ENCODE measurements at regions not wholly inside any gene's neighbourhood (a gene's known extent, or its start where the extent isn't known, plus 50 kb on each side); places are given as distances from the start of the nearest gene placed in this dataset.

GRCh38 chr3:16794257-16794656, 90.5 kb upstream of the PLCL2 start:
- no peaks in the 10 kb centered on the region for H3K27me3 ChIP-seq
- H3K9me3 ChIP-seq (ENCODE audit: low read depth): no peaks in the 10 kb centered on the region
- H3K4me3 ChIP-seq: no peak overlapping the region
- H3K27ac ChIP-seq: no peak overlapping the region
- no peak for DNase-seq (ENCODE audit: low read depth in 1 of 2, low spot score in 1 of 2)
- no peak for TF ChIP-seq CTCF (IDR thresholded peaks at IDR 0.05; ENCODE audit: low read depth, low read length)
- peaks cover 11% of the 10 kb centered on the region for H3K4me1 ChIP-seq (ENCODE audit: low read depth)
- no peaks in the 10 kb centered on the region for H3K36me3 ChIP-seq

GRCh38 chr3:16795581-16795980, 89.2 kb upstream of the PLCL2 start:
- DNase-seq (ENCODE audit: low read depth in 1 of 2, low spot score in 1 of 2): no peak
- Histone ChIP-seq H3K27me3 (no peaks in the 10 kb centered on the region), H3K9me3 (ENCODE audit: low read depth) (no peaks in the 10 kb centered on the region), H3K36me3 (no peaks in the 10 kb centered on the region), H3K4me1 (ENCODE audit: low read depth) (peaks cover 12% of the 10 kb centered on the region), H3K27ac (no peak overlapping the region), H3K4me3 (no peak overlapping the region)
- TF ChIP-seq CTCF (IDR thresholded peaks at IDR 0.05; ENCODE audit: low read depth, low read length): no peak

GRCh38 chr3:16797831-16798230, 86.9 kb upstream of the PLCL2 start:
- no peak for DNase-seq (ENCODE audit: low read depth in 1 of 2, low spot score in 1 of 2)
- H3K4me1 ChIP-seq (ENCODE audit: low read depth): peaks cover 19% of the 10 kb centered on the region
- H3K4me3 ChIP-seq: no peak overlapping the region
- H3K27ac ChIP-seq: no peak overlapping the region
- H3K9me3 ChIP-seq (ENCODE audit: low read depth): no peaks in the 10 kb centered on the region
- no peaks in the 10 kb centered on the region for H3K36me3 ChIP-seq
- no peak for TF ChIP-seq CTCF (IDR thresholded peaks at IDR 0.05; ENCODE audit: low read depth, low read length)
- no peaks in the 10 kb centered on the region for H3K27me3 ChIP-seq

GRCh38 chr3:16798738-16799137, 86.0 kb upstream of the PLCL2 start:
- Histone ChIP-seq H3K27me3 (no peaks in the 10 kb centered on the region), H3K9me3 (ENCODE audit: low read depth) (no peaks in the 10 kb centered on the region), H3K36me3 (no peaks in the 10 kb centered on the region), H3K27ac (no peak overlapping the region), H3K4me3 (no peak overlapping the region), H3K4me1 (ENCODE audit: low read depth) (peaks cover 19% of the 10 kb centered on the region)
- no peak for DNase-seq (ENCODE audit: low read depth in 1 of 2, low spot score in 1 of 2)
- no peak for TF ChIP-seq CTCF (IDR thresholded peaks at IDR 0.05; ENCODE audit: low read depth, low read length)

GRCh38 chr3:16800361-16800760, 84.4 kb upstream of the PLCL2 start:
- Histone ChIP-seq H3K27ac (no peak overlapping the region), H3K9me3 (ENCODE audit: low read depth) (no peaks in the 10 kb centered on the region), H3K36me3 (no peaks in the 10 kb centered on the region), H3K27me3 (no peaks in the 10 kb centered on the region), H3K4me1 (ENCODE audit: low read depth) (peaks cover 19% of the 10 kb centered on the region), H3K4me3 (no peak overlapping the region)
- TF ChIP-seq CTCF (IDR thresholded peaks at IDR 0.05; ENCODE audit: low read depth, low read length): no peak
- no peak for DNase-seq (ENCODE audit: low read depth in 1 of 2, low spot score in 1 of 2)

- Histone ChIP-seq H3K4me3 (no peak overlapping the region), H3K36me3 (no peaks in the 10 kb centered on the region), H3K4me1 (ENCODE audit: low read depth) (peaks cover 18% of the 10 kb centered on the region), H3K9me3 (ENCODE audit: low read depth) (no peaks in the 10 kb centered on the region), H3K27ac (no peak overlapping the region), H3K27me3 (no peaks in the 10 kb centered on the region)
- peak in 1 of 2 donors; percentile 58 for DNase-seq (ENCODE audit: low read depth in 1 of 2, low spot score in 1 of 2)
- TF ChIP-seq CTCF (IDR thresholded peaks at IDR 0.05; ENCODE audit: low read depth, low read length): no peak
These were observed 83.5 kb upstream of the PLCL2 start for GRCh38 chr3:16801223-16801622.
